ENCODE measurements at regions not wholly inside any gene's neighbourhood (a gene's known extent, or its start where the extent isn't known, plus 50 kb on each side); places are given as distances from the start of the nearest gene placed in this dataset.

GRCh38 chr5:142515036-142515435, 170.9 kb downstream of the FGF1 start:
- no peak for TF ChIP-seq EZH2 (IDR thresholded peaks at IDR 0.05; ENCODE audit: borderline replicate concordance, low read depth, low read length, severe bottlenecking)
- TF ChIP-seq POLR2A (IDR thresholded peaks at IDR 0.05; ENCODE audit: low read depth, low read length) = no peak
- TF ChIP-seq CTCF (IDR thresholded peaks at IDR 0.05; ENCODE audit: extremely low read depth in 1 of 2, insufficient read depth in 1 of 2, low read depth in 1 of 2, low read length in 2 of 2) = no peak
- peak; percentile 45 for TF ChIP-seq FOS (IDR thresholded peaks at IDR 0.05; ENCODE audit: borderline replicate concordance, insufficient read depth, low read length)
- TF ChIP-seq GATA2 (IDR thresholded peaks at IDR 0.05; ENCODE audit: insufficient read depth, insufficient read length, low read depth, low read length) = peak; percentile 58
- no peak for TF ChIP-seq MAX (IDR thresholded peaks at IDR 0.05; ENCODE audit: insufficient read depth, insufficient read length)
- TF ChIP-seq JUN (IDR thresholded peaks at IDR 0.05; ENCODE audit: borderline replicate concordance, insufficient read depth, insufficient read length, low read depth) = no peak
